Smooth muscle cell of the brain vasculature (primary cell): ENCODE measurements at regions not wholly inside any gene's neighbourhood (a gene's known extent, or its start where the extent isn't known, plus 50 kb on each side); places are given as distances from the start of the nearest gene placed in this dataset.

Source experiments
- DNase-seq: peaks from one replicate; pipeline ENCODE4 v3.0.0-alpha.2; 2012; ENCODE audit warnings: low read depth, low spot score

DNA sequence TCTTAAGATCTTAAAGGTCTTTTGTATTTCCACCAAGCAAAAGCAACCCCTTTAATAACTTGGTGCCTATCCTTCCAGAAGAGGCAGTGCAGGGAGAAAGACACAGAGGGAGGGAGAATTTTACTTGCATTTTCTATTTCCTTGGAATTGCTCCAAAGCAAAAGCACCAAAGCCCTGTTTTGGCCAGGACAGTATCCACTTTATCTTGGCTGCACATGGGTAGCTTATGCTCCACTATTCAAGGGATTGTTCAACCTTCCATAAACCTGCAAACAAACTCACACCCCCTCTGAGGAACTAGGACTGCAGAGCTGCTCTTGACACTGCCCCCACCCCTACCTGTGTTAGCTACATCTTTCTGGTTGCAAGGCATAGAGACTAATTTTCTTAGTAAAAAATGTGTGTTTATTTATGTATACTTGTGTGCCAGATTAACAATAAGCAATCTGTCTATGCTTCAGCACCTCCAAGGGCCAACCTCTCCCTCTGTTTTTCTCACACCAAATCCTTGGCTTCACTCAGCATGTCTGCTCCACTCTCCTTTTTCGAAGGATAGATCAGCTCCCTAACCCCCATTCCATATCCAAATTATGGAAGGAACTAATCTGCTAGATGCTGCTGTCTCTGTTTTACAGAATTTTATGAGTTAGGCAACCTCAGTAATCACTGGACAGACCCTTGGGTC, 68.1 kb upstream of the KLF12 start:
- no peak for DNase-seq

DNA sequence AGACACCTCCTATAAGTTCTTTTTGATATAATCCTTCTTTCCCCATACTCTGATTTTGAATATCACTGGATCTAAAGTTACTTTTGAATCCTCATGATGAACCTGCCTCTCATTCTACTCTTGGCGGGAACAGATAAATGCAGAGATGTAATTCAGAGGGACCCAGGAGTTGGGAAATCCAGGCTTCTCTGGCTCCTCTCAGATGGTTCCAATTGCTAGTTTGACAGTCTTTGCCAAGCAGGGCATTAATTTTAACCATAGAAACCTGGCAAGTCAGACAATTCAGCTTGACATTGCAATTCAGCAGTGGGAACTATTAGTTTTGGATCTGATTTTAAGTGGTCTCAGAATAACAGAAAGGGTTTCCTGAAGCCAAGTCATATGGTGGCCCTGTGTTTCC, 67.3 kb upstream of the KLF12 start:
- DNase-seq: no peak

- DNase-seq: no peak
Measured at GRCh38 chr13:74200081-74200480, 65.9 kb upstream of the KLF12 start.

DNA sequence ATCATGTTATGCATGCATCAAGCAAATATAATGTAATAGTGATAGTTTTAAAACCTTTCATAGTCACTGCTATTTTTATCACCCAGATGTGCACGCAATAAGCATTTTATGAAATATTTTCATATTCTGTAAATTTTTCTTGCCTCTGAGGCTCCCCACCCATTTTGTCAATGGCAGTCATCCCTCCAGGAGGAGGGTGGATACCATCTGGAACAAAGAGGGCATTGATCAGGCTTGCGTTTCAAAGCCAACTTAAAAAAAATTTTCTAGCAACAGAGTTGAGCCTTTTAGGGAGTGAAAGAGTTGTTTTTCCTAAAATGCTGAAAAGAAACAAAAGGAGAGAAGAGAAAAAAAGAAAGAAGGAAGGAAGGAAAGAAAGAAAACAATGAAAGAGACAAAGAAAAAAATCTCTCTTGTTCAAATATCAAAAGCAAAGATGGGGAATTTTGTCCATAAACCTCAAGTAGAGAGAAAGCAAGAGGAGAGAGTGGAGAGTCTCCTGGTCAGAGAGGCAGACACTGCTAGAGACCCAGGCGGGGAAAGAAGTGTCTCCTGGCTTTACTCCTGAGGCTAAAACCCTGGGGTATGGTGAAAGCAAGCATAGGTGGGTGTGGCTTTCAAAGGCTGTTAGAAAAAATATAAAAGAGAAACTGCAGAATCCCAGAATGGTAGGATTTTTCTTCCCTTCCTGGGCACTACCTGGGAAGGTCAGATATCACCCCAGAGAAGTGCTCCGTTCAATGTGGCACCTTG, 63.6 kb upstream of the KLF12 start:
- no peak for DNase-seq

DNA sequence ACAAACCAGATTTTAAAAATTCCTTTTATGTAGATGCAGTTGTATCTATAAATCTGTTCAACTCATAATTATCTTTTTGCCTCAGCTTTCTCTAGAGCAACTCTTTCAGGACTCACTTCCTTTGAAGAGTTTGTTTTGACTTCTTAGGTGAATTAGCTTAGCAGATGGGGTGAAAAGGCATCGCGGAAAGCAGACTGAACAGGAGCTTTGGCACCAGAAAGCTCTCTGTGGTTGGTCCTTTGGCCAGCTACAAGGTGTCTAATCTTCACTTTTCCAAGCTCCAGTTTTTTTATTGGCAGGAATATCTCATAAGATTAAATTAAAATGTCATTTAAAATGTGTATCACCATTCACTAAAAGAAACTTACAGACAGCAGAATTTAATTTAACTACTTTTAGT, 60.6 kb upstream of the KLF12 start:
- DNase-seq: no peak

- DNase-seq: no peak
Measured at GRCh38 chr13:74193391-74193790, 59.2 kb upstream of the KLF12 start.

DNA sequence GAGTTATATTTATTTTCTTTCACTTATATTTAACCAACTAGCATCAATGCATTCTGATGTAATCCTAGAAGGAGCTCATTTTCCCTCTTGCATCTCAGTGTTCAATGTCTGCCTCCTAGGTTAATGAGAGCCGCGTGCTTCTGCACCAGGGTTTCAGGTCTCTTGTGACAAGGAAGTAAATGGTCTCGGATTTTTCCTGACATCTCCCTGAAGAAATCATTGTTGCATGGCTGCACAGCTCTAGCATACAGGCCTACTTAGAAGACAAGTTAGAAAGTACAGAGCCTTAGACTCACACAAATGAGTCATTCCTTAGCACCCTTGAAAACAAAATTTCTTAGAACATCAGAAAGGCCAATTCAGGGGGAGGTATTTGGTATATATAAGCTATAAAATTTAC, 57.2 kb upstream of the KLF12 start:
- DNase-seq: no peak

- no peak for DNase-seq
Measured at GRCh38 chr13:74190999-74191398, 56.8 kb upstream of the KLF12 start.

DNA sequence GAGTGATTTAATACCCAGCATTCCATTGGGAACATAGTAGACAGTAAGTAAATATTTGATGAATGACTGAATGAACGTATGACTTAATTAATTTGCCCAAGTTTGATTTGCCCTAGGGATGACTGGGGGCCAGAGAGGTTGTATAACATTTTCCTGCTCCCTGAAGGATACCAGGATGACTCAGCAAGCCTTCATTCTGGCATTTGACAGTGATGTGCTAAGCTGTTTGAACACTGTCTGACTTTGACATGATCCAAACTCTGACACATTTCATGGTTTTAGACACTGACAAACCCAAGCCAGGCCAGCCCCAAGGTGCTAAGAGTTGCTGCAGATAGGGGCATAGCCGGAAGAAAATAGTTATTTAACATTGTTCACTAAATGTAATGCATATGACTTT, 53.4 kb upstream of the KLF12 start:
- DNase-seq: no peak

DNA sequence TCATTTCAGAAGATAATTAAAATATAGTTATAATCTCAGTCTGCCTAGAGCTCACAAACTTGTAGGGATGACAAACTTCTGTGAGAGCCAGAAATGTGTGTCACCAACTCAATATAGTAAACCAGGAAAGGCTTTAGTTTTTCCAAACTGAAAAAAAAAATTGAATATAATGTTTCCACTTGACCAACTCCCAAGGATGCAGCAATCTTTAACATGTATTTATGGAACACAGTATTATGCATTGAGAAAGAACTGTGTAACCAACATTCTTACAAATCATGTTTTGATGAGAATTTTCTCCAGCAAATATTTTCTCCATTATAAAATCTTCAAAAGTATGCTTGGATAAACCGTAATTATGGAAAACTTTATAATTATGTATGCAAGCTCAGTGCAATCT, 50.1 kb upstream of the KLF12 start:
- no peak for DNase-seq
